WTC11 (cell line): ENCODE measurements at regions not wholly inside any gene's neighbourhood (a gene's known extent, or its start where the extent isn't known, plus 50 kb on each side); places are given as distances from the start of the nearest gene placed in this dataset.
"Not testable (repeated sequence)": the region's sequence is repeated elsewhere in the genome, so short reads cannot be mapped to it uniquely, and the experiment has no call there.

Source experiments
- ATAC-seq: fragments of 200-7000 bp; cut with Tn5 transposase; 2 replicates; pipeline ENCODE4 v1.10.0; 2021; ENCODE audit warnings: mild to moderate bottlenecking, moderate library complexity
- CTCF ChIA-PET: fragments of 300-600 bp; sonication (Branson Sonifier 250); formaldehyde crosslinking; loops from one replicate; lab custom pipeline; 2021; ENCODE audit warnings: antibody characterized with exemption; lab: Charles Lee
- POLR2A ChIA-PET: fragments of 350-600 bp; sonication (Branson Sonifier 250); formaldehyde crosslinking; loops from one replicate; lab custom pipeline; 2021; ENCODE audit warnings: antibody characterized with exemption; lab: Charles Lee
- DNase-seq: peaks from one replicate; pipeline ENCODE4 v3.0.0; 2021; ENCODE audit warnings: low spot score
- H3K27ac Mint-ChIP-seq: 2 replicates; pipeline ENCODE4 v1.8.0; 2021; ENCODE audit warnings: mixed read lengths
- H3K27me3 Mint-ChIP-seq: 2 replicates; pipeline ENCODE4 v1.8.0; 2021; ENCODE audit warnings: low read depth, mild to moderate bottlenecking, moderate library complexity, mixed read lengths
- H3K36me3 Mint-ChIP-seq: 2 replicates; pipeline ENCODE4 v1.8.0; 2021; ENCODE audit warnings: mixed read lengths
- H3K4me1 Mint-ChIP-seq: 2 replicates; pipeline ENCODE4 v1.8.0; 2022; ENCODE audit warnings: mixed read lengths
- H3K4me3 Mint-ChIP-seq: 2 replicates; pipeline ENCODE4 v1.8.0; 2021; ENCODE audit warnings: mild to moderate bottlenecking, moderate library complexity, mixed read lengths
- H3K9me3 Mint-ChIP-seq: 2 replicates; pipeline ENCODE4 v1.8.0; 2021; ENCODE audit warnings: mixed read lengths
- ARID4B ChIP-seq: sonication (generic); formaldehyde crosslinking; IDR thresholded peaks from 2 replicates; pipeline ENCODE4 v1.8.0; 2023; ENCODE audit warnings: missing genetic modification reagents, mild to moderate bottlenecking, borderline replicate concordance
- CREM ChIP-seq: sonication (generic); formaldehyde crosslinking; IDR thresholded peaks from 2 replicates; pipeline ENCODE4 v1.8.1; 2022; ENCODE audit warnings: mild to moderate bottlenecking, missing genetic modification reagents, moderate library complexity
- FOXP1 ChIP-seq: sonication (generic); formaldehyde crosslinking; IDR thresholded peaks from 2 replicates; pipeline ENCODE4 v1.8.0; 2022; ENCODE audit warnings: missing genetic modification reagents, mild to moderate bottlenecking, moderate library complexity, borderline replicate concordance
- NFYB ChIP-seq: sonication (generic); formaldehyde crosslinking; conservative IDR thresholded peaks from 2 replicates; pipeline ENCODE4 v1.8.0; 2022; ENCODE audit warnings: low read depth, missing genetic modification reagents
- NR3C1 ChIP-seq: sonication (generic); formaldehyde crosslinking; conservative IDR thresholded peaks from 2 replicates; pipeline ENCODE4 v1.8.1; 2023; ENCODE audit warnings: low read depth, mild to moderate bottlenecking, missing genetic modification reagents
- TCF7 ChIP-seq: sonication (generic); formaldehyde crosslinking; IDR thresholded peaks from 2 replicates; pipeline ENCODE4 v1.8.0; 2022; ENCODE audit warnings: mild to moderate bottlenecking, low read depth, missing genetic modification reagents, moderate library complexity
- TP53 ChIP-seq: sonication (generic); formaldehyde crosslinking; IDR thresholded peaks from 2 replicates; pipeline ENCODE4 v1.8.1; 2023; ENCODE audit warnings: mild to moderate bottlenecking, missing genetic modification reagents
- ZNF121 ChIP-seq: sonication (generic); formaldehyde crosslinking; IDR thresholded peaks from 2 replicates; pipeline ENCODE4 v1.8.0; 2023; ENCODE audit warnings: missing genetic modification reagents
- ZNF138 ChIP-seq: sonication (generic); formaldehyde crosslinking; conservative IDR thresholded peaks from 2 replicates; pipeline ENCODE4 v1.8.1; 2022; ENCODE audit warnings: mild to moderate bottlenecking, moderate library complexity, missing genetic modification reagents
- ZNF219 ChIP-seq: sonication (generic); formaldehyde crosslinking; IDR thresholded peaks from 2 replicates; pipeline ENCODE4 v1.8.0; 2023; ENCODE audit warnings: missing genetic modification reagents, mild to moderate bottlenecking, borderline replicate concordance
- ZNF425 ChIP-seq: fragments of 250-450 bp; sonication (Bioruptor Pico); conservative IDR thresholded peaks from 2 replicates; pipeline ENCODE4 v1.9.0; 2021; ENCODE audit warnings: mild to moderate bottlenecking
- ZNF532 ChIP-seq: fragments of 250-450 bp; sonication (Bioruptor Pico); IDR thresholded peaks from 2 replicates; pipeline ENCODE4 v1.9.0; 2021; ENCODE audit warnings: mild to moderate bottlenecking, borderline replicate concordance
- ZNF671 ChIP-seq: fragments of 250-450 bp; sonication (Bioruptor Pico); IDR thresholded peaks from 2 replicates; pipeline ENCODE4 v1.8.0; 2021; ENCODE audit warnings: mild to moderate bottlenecking

- ATAC-seq, result no peak
- ChIA-PET CTCF (no interaction called here), POLR2A (no interaction called here)
- 0 out of 2 replicates have a peak, but pooled peaks cover 4% of the 10 kb centered on the region for H3K4me1 Mint-ChIP-seq
- no peak overlapping the region for H3K4me3 Mint-ChIP-seq
- peaks cover 39% of the 10 kb centered on the region for H3K9me3 Mint-ChIP-seq
- no peak overlapping the region for H3K27ac Mint-ChIP-seq
- peaks cover 40% of the 10 kb centered on the region for H3K36me3 Mint-ChIP-seq
- TF ChIP-seq ZNF219 (CRISPR knock-in tag) (no peak), TP53 (CRISPR knock-in tag) (no peak), FOXP1 (CRISPR knock-in tag) (no peak), NFYB (no peak), ZNF671 (CRISPR knock-in tag) (no peak), NR3C1 (no peak), TCF7 (CRISPR knock-in tag) (no peak)
- no peak for DNase-seq
- H3K27me3 Mint-ChIP-seq, result peaks cover 11% of the 10 kb centered on the region
Observed at GRCh38 chr20:30281584-30282197, 975.8 kb upstream of the DEFB115 start.

- POLR2A ChIA-PET, ATAC-seq: not testable (repeated sequence)
Observed at GRCh38 chr20:30283476-30284280, 973.8 kb upstream of the DEFB115 start.

GRCh38 chr20:30284281-30284905 lies 973.1 kb upstream of the DEFB115 start:
- ATAC-seq, result no peak
- ChIA-PET POLR2A (no interaction called here), CTCF (no interaction called here)
- TF ChIP-seq ZNF532 (CRISPR knock-in tag), result no peak
- Mint-ChIP-seq H3K4me1 (peaks cover 13% of the 10 kb centered on the region), H3K27me3 (peaks cover 11% of the 10 kb centered on the region), H3K4me3 (peak overlapping the region; percentile 43), H3K27ac (no peak overlapping the region), H3K9me3 (peaks cover 33% of the 10 kb centered on the region), H3K36me3 (peaks cover 38% of the 10 kb centered on the region)
- DNase-seq, result no peak

More at GRCh38 chr20:30283476-30284280, 973.8 kb upstream of the DEFB115 start:
- peaks cover 11% of the 10 kb centered on the region for H3K27me3 Mint-ChIP-seq
- peaks cover 31% of the 10 kb centered on the region for H3K9me3 Mint-ChIP-seq
- H3K27ac Mint-ChIP-seq, H3K4me1 Mint-ChIP-seq, CTCF ChIA-PET: not testable (repeated sequence)
- DNase-seq, result peak; percentile 43
- peak overlapping the region; percentile 51 for H3K4me3 Mint-ChIP-seq
- H3K36me3 Mint-ChIP-seq, result peaks cover 41% of the 10 kb centered on the region

- H3K36me3 Mint-ChIP-seq, result peaks cover 34% of the 10 kb centered on the region
- ATAC-seq (no peak), DNase-seq (no peak)
- H3K4me3 Mint-ChIP-seq, result no peak overlapping the region
- CTCF ChIA-PET, result no interaction called here
- H3K4me1 Mint-ChIP-seq, result peaks cover 13% of the 10 kb centered on the region
- no peak overlapping the region for H3K27ac Mint-ChIP-seq
- H3K9me3 Mint-ChIP-seq, result peaks cover 32% of the 10 kb centered on the region
- peaks cover 8% of the 10 kb centered on the region for H3K27me3 Mint-ChIP-seq
- POLR2A ChIA-PET, result no interaction called here
- TF ChIP-seq ARID4B (CRISPR knock-in tag) (no peak), CREM (CRISPR knock-in tag) (no peak), ZNF138 (no peak), ZNF425 (CRISPR knock-in tag) (no peak), ZNF121 (CRISPR knock-in tag) (no peak)
Observed at GRCh38 chr20:30285677-30286076, 971.8 kb upstream of the DEFB115 start.
